IMR-90 (cell line): ENCODE measurements at regions not wholly inside any gene's neighbourhood (a gene's known extent, or its start where the extent isn't known, plus 50 kb on each side); places are given as distances from the start of the nearest gene placed in this dataset.
A peak's percentile ranks its signal among the peaks of the same experiment; 100 is the strongest.

Experiments
- ATAC-seq: fragments of 200-7000 bp; cut with Tn5 transposase; 2 replicates; pipeline ENCODE4 v1.9.1; 2020; ENCODE audit warnings: low read depth, mild to moderate bottlenecking, moderate library complexity
- BruUV-seq: library from RNA; stranded (reverse); fragments of 400-500 nt; replicated peaks from 2 replicates; lab custom pipeline; 2021; lab: Mats Ljungman, UMichigan
- CTCF ChIA-PET: fragments of 300-600 bp; formaldehyde crosslinking; extraction: SDS; loops from one replicate; lab custom pipeline; 2021; ENCODE audit warnings: antibody characterized with exemption; lab: Yijun Ruan, JAX
- POLR2A ChIA-PET: fragments of 300-600 bp; sonication (Branson Sonifier 250); formaldehyde crosslinking; loops from one replicate; lab custom pipeline; 2022; ENCODE audit warnings: antibody characterized with exemption; ENCODE audit not compliant: unreplicated experiment; lab: Charles Lee
- DNase-seq: peaks from one replicate; pipeline ENCODE4 v3.0.0; 2013
- H2AFZ ChIP-seq: replicated peaks from 2 replicates; pipeline ENCODE3; 2013; ENCODE audit warnings: low read length, mild to moderate bottlenecking; ENCODE audit not compliant: poor library complexity
- H2AK5ac ChIP-seq: 2 replicates; pipeline ENCODE4 v1.6.1; 2013; ENCODE audit warnings: low read depth, low read length, inconsistent platforms
- H2AK9ac ChIP-seq: replicated peaks from 2 replicates; pipeline ENCODE3; 2013; ENCODE audit warnings: mild to moderate bottlenecking, low read depth, low read length, moderate library complexity; ENCODE audit not compliant: poor library complexity
- H2BK120ac ChIP-seq: 2 replicates; pipeline ENCODE4 v1.6.1; 2013; ENCODE audit warnings: low read depth, low read length, inconsistent platforms
- H2BK15ac ChIP-seq: 3 replicates; pipeline ENCODE4 v1.6.1; 2013; ENCODE audit warnings: low read depth, low read length, inconsistent platforms
- H2BK20ac ChIP-seq: 2 replicates; pipeline ENCODE4 v1.6.1; 2013; ENCODE audit warnings: low read depth, mild to moderate bottlenecking, inconsistent platforms, low read length, moderate library complexity
- H2BK5ac ChIP-seq: 2 replicates; pipeline ENCODE4 v1.6.1; 2013; ENCODE audit warnings: mild to moderate bottlenecking, low read depth, low read length, inconsistent platforms; ENCODE audit not compliant: poor library complexity, severe bottlenecking
- H3K14ac ChIP-seq: replicated peaks from 2 replicates; pipeline ENCODE4 v1.6.1; 2013; ENCODE audit warnings: low read depth, low read length, inconsistent platforms
- H3K18ac ChIP-seq: 2 replicates; pipeline ENCODE4 v1.6.1; 2013; ENCODE audit warnings: low read depth, low read length, control low read depth
- H3K23ac ChIP-seq: 2 replicates; pipeline ENCODE4 v1.6.1; 2013; ENCODE audit warnings: low read depth, low read length, inconsistent platforms
- H3K27ac ChIP-seq: 2 replicates; pipeline ENCODE4 v1.5.1; 2013; ENCODE audit warnings: mild to moderate bottlenecking, control low read depth, low read length; ENCODE audit not compliant: insufficient read depth
- H3K27me3 ChIP-seq: 2 replicates; pipeline ENCODE4 v1.6.1; 2013; ENCODE audit warnings: low read length; ENCODE audit not compliant: control insufficient read depth, insufficient read depth
- H3K36me3 ChIP-seq: 2 replicates; pipeline ENCODE4 v1.6.1; 2013; ENCODE audit warnings: low read length, mixed read lengths; ENCODE audit not compliant: control insufficient read depth, insufficient read depth
- H3K4ac ChIP-seq: 2 replicates; pipeline ENCODE4 v1.6.1; 2013; ENCODE audit warnings: low read depth, low read length, inconsistent platforms
- H3K4me1 ChIP-seq: 2 replicates; pipeline ENCODE4 v1.6.1; 2013; ENCODE audit warnings: low read length, mixed read lengths; ENCODE audit not compliant: control insufficient read depth, insufficient read depth
- H3K4me2 ChIP-seq: 2 replicates; pipeline ENCODE4 v1.6.1; 2013; ENCODE audit warnings: low read depth, mild to moderate bottlenecking, control low read depth, low read length, moderate library complexity
- H3K4me3 ChIP-seq: 2 replicates; pipeline ENCODE4 v1.5.1; 2013; ENCODE audit warnings: low read depth, mild to moderate bottlenecking, control low read depth, low read length, moderate library complexity; ENCODE audit not compliant: insufficient read depth
- H3K56ac ChIP-seq: 2 replicates; pipeline ENCODE4 v1.6.1; 2013; ENCODE audit warnings: low read length, inconsistent platforms; ENCODE audit not compliant: insufficient read depth; ENCODE audit errors: extremely low read depth
- H3K79me1 ChIP-seq, 2 experiments: 2 replicates each; pipeline ENCODE4 v1.6.1; 2013; ENCODE audit warnings: low read length in 2 of 2, inconsistent platforms in 1 of 2, low read depth in 1 of 2
- H3K9ac ChIP-seq: 2 replicates; pipeline ENCODE4 v1.6.1; 2013; ENCODE audit warnings: low read depth, low read length, control low read depth
- H3K9me1 ChIP-seq: 2 replicates; pipeline ENCODE4 v1.6.1; 2013; ENCODE audit warnings: low read length, inconsistent platforms; ENCODE audit not compliant: insufficient read depth
- H3K9me3 ChIP-seq: 2 replicates; pipeline ENCODE4 v1.6.1; 2013; ENCODE audit warnings: low read length; ENCODE audit not compliant: control insufficient read depth, insufficient read depth
- H4K20me1 ChIP-seq: 2 replicates; pipeline ENCODE4 v1.6.1; 2013; ENCODE audit warnings: low read length, inconsistent platforms; ENCODE audit not compliant: insufficient read depth
- H4K5ac ChIP-seq: 2 replicates; pipeline ENCODE4 v1.6.1; 2013; ENCODE audit warnings: mild to moderate bottlenecking, low read depth, low read length, control low read depth
- H4K8ac ChIP-seq, 2 experiments: 2 replicates each; pipeline ENCODE4 v1.6.1; 2013; ENCODE audit warnings: low read depth in 2 of 2, low read length in 2 of 2, control low read depth in 1 of 2, inconsistent platforms in 1 of 2
- H4K91ac ChIP-seq: 2 replicates; pipeline ENCODE4 v1.6.1; 2013; ENCODE audit warnings: low read depth, low read length, inconsistent platforms; ENCODE audit not compliant: insufficient read depth
- BHLHE40 ChIP-seq: fragments of 150-350 bp; IDR thresholded peaks from 2 replicates; pipeline ENCODE4 v1.6.1; 2016; ENCODE audit warnings: mild to moderate bottlenecking, low read depth, low read length
- CEBPB ChIP-seq: IDR thresholded peaks from 2 replicates; pipeline ENCODE4 v1.6.1; 2012; ENCODE audit warnings: low read depth, low read length, improper control_type of control experiment
- CHD1 ChIP-seq: IDR thresholded peaks from 2 replicates; pipeline ENCODE4 v1.6.1; 2012; ENCODE audit warnings: low read depth, low read length, improper control_type of control experiment
- CTCF ChIP-seq: conservative IDR thresholded peaks from 2 replicates; pipeline ENCODE4 v1.5.1; 2012; ENCODE audit warnings: mild to moderate bottlenecking, low read depth, low read length, improper control_type of control experiment
- ELK1 ChIP-seq: fragments of 150-350 bp; IDR thresholded peaks from 2 replicates; pipeline ENCODE4 v1.6.1; 2016; ENCODE audit warnings: low read depth, mild to moderate bottlenecking, low read length, moderate library complexity, borderline replicate concordance
- FOS ChIP-seq: fragments of 150-350 bp; IDR thresholded peaks from 2 replicates; pipeline ENCODE4 v1.6.1; 2016; ENCODE audit warnings: low read depth, low read length
- MAFK ChIP-seq: IDR thresholded peaks from 2 replicates; pipeline ENCODE4 v1.6.1; 2012; ENCODE audit warnings: low read depth, low read length, improper control_type of control experiment
- MAZ ChIP-seq: IDR thresholded peaks from 2 replicates; pipeline ENCODE4 v1.6.1; 2012; ENCODE audit warnings: low read depth, mild to moderate bottlenecking, low read length, improper control_type of control experiment, moderate library complexity, borderline replicate concordance
- MXI1 ChIP-seq: IDR thresholded peaks from 2 replicates; pipeline ENCODE4 v1.6.1; 2012; ENCODE audit warnings: low read depth, mild to moderate bottlenecking, low read length, moderate library complexity, borderline replicate concordance
- NFE2L2 ChIP-seq: fragments of 150-350 bp; IDR thresholded peaks from 2 replicates; pipeline ENCODE4 v1.6.1; 2016; ENCODE audit warnings: low read depth, mild to moderate bottlenecking, low read length
- POLR2A ChIP-seq: IDR thresholded peaks from 2 replicates; pipeline ENCODE4 v1.6.1; 2012; ENCODE audit warnings: mild to moderate bottlenecking, low read depth, low read length
- RAD21 ChIP-seq: IDR thresholded peaks from 2 replicates; pipeline ENCODE4 v1.6.1; 2012; ENCODE audit warnings: low read length, improper control_type of control experiment
- RCOR1 ChIP-seq: IDR thresholded peaks from 2 replicates; pipeline ENCODE4 v1.6.1; 2012; ENCODE audit warnings: mild to moderate bottlenecking, low read length, improper control_type of control experiment; ENCODE audit not compliant: insufficient replicate concordance
- RFX5 ChIP-seq: IDR thresholded peaks from 2 replicates; pipeline ENCODE4 v1.8.0; 2012; ENCODE audit warnings: low read depth, mild to moderate bottlenecking, low read length, moderate library complexity
- SMC3 ChIP-seq: fragments of 150-350 bp; IDR thresholded peaks from 2 replicates; pipeline ENCODE4 v1.6.1; 2016; ENCODE audit warnings: low read depth, mild to moderate bottlenecking, antibody characterized with exemption, low read length, moderate library complexity
- USF2 ChIP-seq: fragments of 150-350 bp; IDR thresholded peaks from 2 replicates; pipeline ENCODE4 v1.6.1; 2017; ENCODE audit warnings: mild to moderate bottlenecking, antibody characterized with exemption, low read length, low read depth
- WGBS, 2 experiments: methylation state at CpG; one replicate each; pipeline versions ENCODE4 v1.1.5 to v1.1.7; 2013; ENCODE audit warnings: missing lambda C conversion rate in 2 of 2; ENCODE audit not compliant: insufficient read length in 1 of 2; ENCODE audit errors: extremely low coverage in 2 of 2; 5-methylcytosine and 5-hydroxymethylcytosine counted together
- dilution Hi-C: fragments of 300-500 bp; cut with HindIII; formaldehyde crosslinking; loops from one replicate; pipeline ENCODE4 v1.14.3; 2018; ENCODE audit warnings: low sequenced_read_pairs; ENCODE audit not compliant: unreplicated experiment
- in situ Hi-C: fragments of 300-500 bp; cut with MboI; formaldehyde crosslinking; loops from 3 replicates; pipeline ENCODE4 v1.14.3; 2019; ENCODE audit warnings: low sequenced_read_pairs, inconsistent platforms, mixed read lengths
- intact Hi-C: fragments of 100-400 bp; cut with micrococcal nuclease; formaldehyde crosslinking; loops from 2 replicates; pipeline ENCODE4 v1.10.0; 2022

- Histone ChIP-seq H4K8ac (no peak overlapping the region), H3K79me1 (no peaks in the 10 kb centered on the region), H3K18ac (no peak overlapping the region), H2AFZ (no peak overlapping the region), H3K56ac (no peak overlapping the region), H2BK20ac (no peak overlapping the region), H2BK120ac (no peak overlapping the region), H3K9me3 (no peaks in the 10 kb centered on the region), H3K9ac (no peak overlapping the region), H2AK9ac (no peak overlapping the region), H2AK5ac (0 out of 2 replicates have a peak overlapping the region, but pooled peaks have one; percentile 18), H3K4me2 (no peak overlapping the region), H3K4ac (no peak overlapping the region), H2BK5ac (no peak overlapping the region), H4K91ac (no peak overlapping the region), H4K5ac (no peak overlapping the region), H3K27me3 (no peaks in the 10 kb centered on the region), H2BK15ac (no peak overlapping the region), H3K9me1 (0 out of 2 replicates have a peak, but pooled peaks cover 2% of the 10 kb centered on the region), H3K36me3 (no peaks in the 10 kb centered on the region), H3K14ac (no peak overlapping the region), H3K23ac (no peak overlapping the region), H4K20me1 (no peaks in the 10 kb centered on the region), H3K4me1 (no peaks in the 10 kb centered on the region), H3K4me3 (no peak overlapping the region), H3K27ac (no peak overlapping the region)
- CTCF ChIA-PET, result no interaction called here
- POLR2A ChIA-PET, result no interaction called here
- BruUV-seq, result no TSS peak
- intact Hi-C loops, result no loop called here
- dilution Hi-C loops, result no loop called here
- ATAC-seq, result no peak
- 88% methylated on average over 1 of the region's 2 CpGs; no CpG with 5 or more reads in 1 of the 2 experiments for WGBS, 2 experiments
- DNase-seq, result peak; percentile 37
- in situ Hi-C loops, result no loop called here
- TF ChIP-seq CHD1, result no peak
- TF ChIP-seq ELK1, result no peak
- TF ChIP-seq CEBPB, result no peak
- TF ChIP-seq NFE2L2, result no peak
- no peak for TF ChIP-seq FOS
- no peak for TF ChIP-seq BHLHE40
- TF ChIP-seq RFX5, result no peak
- TF ChIP-seq USF2, result no peak
- no peak for TF ChIP-seq MAZ
- TF ChIP-seq RCOR1, result no peak
- TF ChIP-seq CTCF, result no peak
- no peak for TF ChIP-seq MAFK
- TF ChIP-seq SMC3, result no peak
- TF ChIP-seq POLR2A, result no peak
- no peak for TF ChIP-seq MXI1
- TF ChIP-seq RAD21, result no peak
Measured at GRCh38 chr3:177960014-177960413, 576.2 kb upstream of the KCNMB2 start.
